GM18858 (cell line): ENCODE measurements at regions not wholly inside any gene's neighbourhood (a gene's known extent, or its start where the extent isn't known, plus 50 kb on each side); places are given as distances from the start of the nearest gene placed in this dataset.
A peak's percentile ranks its signal among the peaks of the same experiment; 100 is the strongest.
"Not testable (repeated sequence)": the region's sequence is repeated elsewhere in the genome, so short reads cannot be mapped to it uniquely, and the experiment has no call there.

Experiments
- ATAC-seq: cut with Tn5 transposase; IDR thresholded peaks from one replicate; pipeline ENCODE4 v1.9.1; 2021; ENCODE audit not compliant: unreplicated experiment

- no peak for ATAC-seq
These were observed 956.6 kb downstream of the LRFN5 start for GRCh38 chr14:42563313-42563712.

GRCh38 chr14:42556551-42556950, 949.9 kb downstream of the LRFN5 start:
- ATAC-seq, result no peak

- no peak for ATAC-seq
These were observed 948.7 kb downstream of the LRFN5 start for GRCh38 chr14:42555365-42555764.

GRCh38 chr14:42554091-42554490, 947.4 kb downstream of the LRFN5 start:
- no peak for ATAC-seq

GRCh38 chr14:42550310-42550709, 943.6 kb downstream of the LRFN5 start:
- ATAC-seq, result no peak

- no peak for ATAC-seq
These were observed 941.7 kb downstream of the LRFN5 start for GRCh38 chr14:42548349-42548748.

GRCh38 chr14:42545636-42546035, 939.0 kb downstream of the LRFN5 start:
- no peak for ATAC-seq

GRCh38 chr14:42541535-42542001, 934.9 kb downstream of the LRFN5 start:
- no peak for ATAC-seq

GRCh38 chr14:42535397-42535796, 928.7 kb downstream of the LRFN5 start:
- no peak for ATAC-seq

GRCh38 chr14:42533476-42533875, 926.8 kb downstream of the LRFN5 start:
- no peak for ATAC-seq

GRCh38 chr14:42532194-42532593, 925.5 kb downstream of the LRFN5 start:
- ATAC-seq, result no peak

- no peak for ATAC-seq
These were observed 920.5 kb downstream of the LRFN5 start for GRCh38 chr14:42527141-42527540.

- ATAC-seq, result peak; percentile 93
These were observed 917.0 kb downstream of the LRFN5 start for GRCh38 chr14:42523666-42524065.

- ATAC-seq, result no peak
These were observed 911.3 kb downstream of the LRFN5 start for GRCh38 chr14:42517806-42518500.

- ATAC-seq, result no peak
These were observed 907.2 kb downstream of the LRFN5 start for GRCh38 chr14:42513837-42514236.

GRCh38 chr14:42510071-42510470, 903.4 kb downstream of the LRFN5 start:
- ATAC-seq, result no peak

- no peak for ATAC-seq
These were observed 901.7 kb downstream of the LRFN5 start for GRCh38 chr14:42508209-42508946.

- no peak for ATAC-seq
These were observed 897.8 kb downstream of the LRFN5 start for GRCh38 chr14:42504433-42504832.

GRCh38 chr14:42499137-42499536, 892.5 kb downstream of the LRFN5 start:
- ATAC-seq, result no peak

- no peak for ATAC-seq
These were observed 883.9 kb downstream of the LRFN5 start for GRCh38 chr14:42490536-42490935.

GRCh38 chr14:42488965-42489364, 882.3 kb downstream of the LRFN5 start:
- ATAC-seq, result no peak

- ATAC-seq, result not testable (repeated sequence)
These were observed 875.8 kb downstream of the LRFN5 start for GRCh38 chr14:42482345-42482971.
